NCI-H446 (cell line): ENCODE measurements at regions not wholly inside any gene's neighbourhood (a gene's known extent, or its start where the extent isn't known, plus 50 kb on each side); places are given as distances from the start of the nearest gene placed in this dataset.
"Not testable (repeated sequence)": the region's sequence is repeated elsewhere in the genome, so short reads cannot be mapped to it uniquely, and the experiment has no call there.

Experiments
- DNase-seq, 2 experiments: peaks; one replicate each; lab custom pipeline; 2025; lab: John Stamatoyannopoulos, UW

DNA sequence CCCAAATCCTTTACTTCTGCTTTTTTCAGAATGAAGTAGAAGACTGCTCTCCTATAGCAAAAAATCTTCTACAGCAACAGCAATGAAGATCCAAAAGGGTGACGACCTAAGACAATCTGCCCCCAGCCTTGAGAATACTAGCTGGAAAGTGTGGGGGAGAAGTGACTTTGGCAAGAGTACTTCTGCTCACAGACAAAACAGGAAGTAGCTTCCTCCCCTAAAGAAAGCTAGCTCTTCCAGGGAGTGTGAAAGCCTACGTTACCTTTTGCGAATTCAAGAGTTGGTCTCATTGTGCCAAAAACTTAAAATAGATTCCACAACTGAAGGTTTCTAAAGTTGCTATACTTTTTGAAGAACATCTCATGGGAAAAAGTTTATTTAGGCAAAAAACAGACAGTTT lies 1069.2 kb upstream of the CHAC2 start:
- DNase-seq = no peak

DNA sequence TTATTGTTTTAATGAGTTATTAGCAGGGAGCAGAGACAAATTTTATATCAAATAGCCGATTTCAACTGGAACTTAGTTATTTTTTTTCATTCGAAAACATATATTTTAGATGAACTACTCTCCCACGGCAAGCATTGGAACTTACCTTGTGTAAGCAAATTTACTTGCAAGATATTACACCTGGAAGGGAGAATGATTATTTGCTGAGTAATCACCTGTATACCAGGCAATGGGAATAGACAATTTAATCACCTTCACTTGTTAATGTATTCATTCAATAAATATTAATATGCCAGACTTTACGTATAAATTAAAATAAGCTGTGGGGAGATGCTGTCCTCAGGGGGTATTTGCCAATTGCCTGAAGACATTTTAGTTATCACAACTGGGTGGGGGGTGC lies 1069.9 kb upstream of the CHAC2 start:
- no peak for DNase-seq

DNA sequence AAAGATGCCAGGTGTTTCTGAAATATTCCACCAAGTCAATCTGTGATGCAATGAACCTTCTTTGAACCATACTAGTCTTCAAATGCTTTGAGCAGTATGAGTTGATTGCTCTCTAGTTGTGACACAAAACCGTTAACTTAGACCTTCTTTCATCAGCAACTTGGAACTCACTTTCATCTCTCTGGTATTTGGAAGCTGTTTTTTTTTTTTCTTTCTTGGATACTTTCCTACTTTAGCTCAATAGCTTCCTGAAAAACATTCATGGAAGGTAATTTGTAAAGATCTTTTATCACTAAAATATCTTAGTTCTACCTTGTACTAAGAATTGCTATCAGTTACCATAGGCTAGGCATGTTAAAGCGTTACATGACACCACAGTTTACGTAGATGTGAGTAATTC lies 1071.9 kb upstream of the CHAC2 start:
- DNase-seq = no peak

DNA sequence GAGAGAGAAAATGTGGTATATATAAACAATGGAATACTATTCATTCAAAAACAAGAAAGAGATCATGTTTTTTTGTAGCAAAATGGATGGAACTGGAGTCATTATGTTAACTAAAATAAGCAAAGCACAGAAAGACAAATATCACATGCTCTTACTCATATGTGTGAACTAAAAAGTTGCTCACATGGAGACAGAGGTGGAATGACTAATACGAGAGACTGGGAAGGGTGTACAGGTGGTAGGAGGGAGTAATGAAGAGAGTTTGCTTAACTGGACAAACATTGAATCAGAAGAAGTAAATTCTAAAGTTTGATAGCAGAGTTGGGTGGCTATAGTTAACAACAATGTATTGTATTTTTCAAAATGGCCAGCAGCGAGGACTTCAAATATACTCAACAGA lies 1080.7 kb upstream of the CHAC2 start:
- DNase-seq = no peak

DNA sequence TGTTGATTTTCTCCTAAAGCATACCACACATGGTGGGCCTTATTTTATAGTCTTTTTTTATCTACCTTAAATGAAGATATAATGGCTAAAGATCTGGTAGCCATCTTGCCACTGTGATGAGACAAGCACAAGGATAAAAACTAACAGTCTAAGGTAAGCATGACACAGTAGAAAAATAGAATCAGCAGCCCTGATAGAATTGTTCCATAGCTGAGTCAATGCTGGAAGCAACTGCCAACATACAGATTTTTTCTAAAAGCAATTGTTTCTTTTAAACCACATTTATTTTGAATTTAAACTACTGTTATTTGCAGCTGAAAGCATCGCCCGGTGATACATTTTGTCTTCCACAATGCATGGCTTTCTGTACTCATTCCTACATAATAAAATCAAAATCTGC lies 1091.5 kb upstream of the CHAC2 start:
- DNase-seq = no peak

DNA sequence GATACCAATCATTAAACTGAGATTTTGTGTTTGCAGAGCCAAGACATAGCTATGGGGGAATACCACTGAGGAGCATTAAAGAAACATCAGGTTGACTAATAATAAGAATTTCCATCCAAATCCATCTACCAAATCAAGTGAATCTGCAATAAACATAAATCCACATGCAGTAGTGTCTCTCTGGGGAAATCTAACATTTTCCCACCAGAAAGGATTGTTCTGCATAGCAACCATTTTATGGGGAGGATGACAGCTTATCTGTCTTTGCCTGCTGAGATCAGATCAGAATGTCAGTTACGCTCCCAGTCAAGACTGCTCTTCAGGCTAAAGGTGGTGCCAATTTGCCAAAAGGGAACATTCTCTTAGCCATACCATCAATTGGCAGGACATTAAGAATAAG lies 1098.9 kb upstream of the CHAC2 start:
- no peak for DNase-seq

DNA sequence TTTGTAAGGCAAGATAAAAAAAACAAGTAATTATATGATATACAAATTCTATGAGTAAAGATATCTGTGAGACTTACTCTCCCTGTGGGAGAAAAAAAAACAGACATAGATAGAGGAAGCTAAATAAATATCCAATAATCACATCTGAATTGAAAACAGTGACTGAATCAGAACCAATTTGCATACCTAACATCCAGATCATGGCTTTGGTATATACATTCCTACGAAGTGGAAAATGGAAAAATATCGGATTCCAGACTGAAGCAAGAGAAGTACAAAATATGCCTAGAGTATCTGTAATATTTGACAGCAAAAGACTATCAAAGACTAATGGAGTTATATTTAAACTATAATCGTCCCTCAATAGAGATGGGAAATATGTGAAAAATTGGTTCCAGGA lies 1108.1 kb upstream of the CHAC2 start:
- no peak for DNase-seq

DNA sequence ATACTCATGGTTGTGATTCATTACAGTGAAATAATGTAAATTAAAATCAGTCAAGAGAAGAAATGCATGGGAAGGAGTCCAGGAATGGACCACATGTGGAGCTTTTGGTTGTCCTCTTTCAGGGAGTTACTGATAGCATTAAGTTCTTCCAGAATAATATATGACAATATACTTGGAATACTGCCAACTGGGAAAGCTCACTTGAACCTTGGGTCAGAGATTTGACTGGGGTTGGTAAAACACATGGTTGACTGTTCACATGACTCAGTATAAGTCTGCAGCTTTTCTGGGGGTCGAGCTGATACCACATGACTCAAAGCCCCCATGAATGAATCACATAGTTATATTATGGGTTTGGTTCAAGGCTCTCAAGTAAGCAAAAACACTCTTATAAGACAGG lies 1109.0 kb upstream of the CHAC2 start:
- DNase-seq = no peak

DNA sequence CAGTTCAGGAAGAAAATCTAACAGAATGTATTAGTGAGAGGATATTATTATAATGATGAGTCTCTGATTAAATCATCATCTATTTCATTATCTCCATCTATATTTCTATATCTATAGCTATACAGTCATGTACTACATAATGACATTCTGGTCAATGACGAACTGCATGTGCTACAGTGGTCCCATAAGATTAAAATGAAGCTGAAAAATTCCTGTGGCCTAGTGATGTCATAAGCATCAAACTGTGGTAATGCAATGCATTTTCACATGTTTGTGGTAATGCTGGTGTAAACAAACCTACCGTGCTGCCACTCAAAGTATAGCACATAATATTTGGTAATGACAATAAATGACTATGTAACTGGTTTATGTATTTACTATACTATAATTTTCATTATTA lies 1127.9 kb upstream of the CHAC2 start:
- no peak for DNase-seq

DNA sequence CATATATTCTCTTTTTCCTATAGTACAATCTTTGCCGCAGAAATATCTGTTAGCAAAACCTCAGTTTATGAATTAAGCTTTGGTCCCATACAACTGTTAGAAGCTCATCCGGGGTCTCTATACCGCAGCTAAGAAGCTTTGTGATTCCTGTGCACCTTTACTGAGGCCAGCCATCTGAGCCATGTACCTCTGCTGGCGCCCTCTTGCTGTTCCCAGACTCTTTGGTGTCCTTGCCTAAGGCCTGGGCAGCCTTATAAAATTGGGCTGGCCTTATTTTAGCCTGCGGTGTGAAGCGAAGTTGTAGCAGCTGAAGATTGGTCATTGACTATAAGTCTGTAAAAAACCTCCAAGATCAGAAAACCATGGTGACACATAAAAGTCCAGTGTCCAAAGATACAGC lies 1135.1 kb upstream of the CHAC2 start:
- DNase-seq = no peak

DNA sequence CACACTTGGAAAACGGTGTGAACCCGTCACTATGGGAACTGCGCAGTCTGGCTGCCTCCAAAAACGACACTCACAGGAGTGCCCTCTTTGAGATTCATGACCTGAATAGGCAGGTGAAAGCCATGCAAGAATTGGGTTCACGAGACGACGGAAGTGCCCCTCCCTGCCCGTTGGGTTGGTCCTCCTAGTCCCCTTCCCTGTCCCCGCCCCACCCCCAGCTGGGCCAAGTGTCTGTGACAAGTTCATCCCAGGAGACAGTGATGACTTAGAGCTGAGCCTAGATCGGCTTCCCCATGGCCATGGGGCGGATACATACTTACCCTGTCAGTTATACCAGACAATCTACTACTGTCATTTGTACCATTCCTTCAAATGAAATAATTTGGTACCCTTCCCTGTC lies 1137.7 kb upstream of the CHAC2 start:
- no peak for DNase-seq

DNA sequence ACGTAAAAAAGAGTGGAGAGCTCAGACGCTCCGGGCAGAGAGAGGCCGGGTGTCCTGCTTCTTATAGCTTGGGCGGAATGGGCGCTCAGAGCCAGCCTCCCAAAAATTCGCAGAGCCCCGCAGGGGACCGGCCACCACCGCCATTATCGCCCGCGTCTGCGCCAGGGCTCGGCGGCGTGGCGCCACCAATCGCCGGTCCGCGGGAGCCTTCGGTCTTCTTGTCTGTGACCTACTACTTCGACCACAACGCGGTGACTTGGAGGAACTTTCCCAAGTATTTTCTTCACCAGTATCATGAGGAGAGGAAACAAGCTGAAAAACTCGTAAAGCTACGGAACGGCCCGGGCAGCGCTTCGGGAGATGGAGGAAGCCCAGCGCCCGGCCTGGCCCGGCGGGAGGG lies 1138.1 kb upstream of the CHAC2 start:
- DNase-seq = no peak

DNA sequence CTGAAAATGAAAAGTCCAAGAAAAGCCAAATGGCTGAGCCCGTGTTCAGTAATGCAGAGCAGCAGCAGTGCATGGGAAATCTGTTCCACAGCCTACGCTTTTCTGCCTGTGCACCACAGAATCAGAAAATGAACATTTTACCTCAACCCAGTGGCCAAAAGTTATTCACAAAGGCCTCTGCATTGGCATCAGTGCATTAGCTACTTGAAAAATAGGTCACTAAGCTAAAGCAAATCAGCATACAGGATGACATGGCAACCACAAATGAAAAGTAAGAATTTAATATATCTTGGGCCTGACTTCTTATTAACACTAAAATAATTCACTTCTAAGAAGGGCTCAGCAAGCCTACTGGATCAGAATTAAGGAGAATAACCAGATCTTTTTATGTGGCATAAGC lies 1145.3 kb upstream of the CHAC2 start:
- DNase-seq = no peak

DNA sequence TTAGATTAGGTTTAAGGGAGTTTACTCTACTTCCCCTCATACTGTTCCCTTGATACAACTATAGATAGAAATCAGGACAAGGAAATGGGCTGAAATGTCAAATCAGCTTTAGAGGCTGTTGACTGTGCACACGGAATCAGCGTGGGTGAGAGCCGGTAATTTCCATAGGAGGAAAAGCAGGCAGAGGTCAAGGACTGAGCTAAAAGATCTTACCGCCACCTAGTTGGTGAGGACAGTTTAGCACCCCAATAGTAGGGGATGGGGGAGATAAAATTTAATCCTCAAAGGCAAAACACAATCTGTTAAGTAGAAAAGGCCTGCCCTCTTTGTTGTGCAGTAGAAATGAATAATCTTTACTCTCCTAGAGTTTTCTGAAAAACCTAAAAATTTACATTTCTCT lies 1154.5 kb upstream of the CHAC2 start:
- DNase-seq = peak in 1 of 2 experiments; percentile 4

DNA sequence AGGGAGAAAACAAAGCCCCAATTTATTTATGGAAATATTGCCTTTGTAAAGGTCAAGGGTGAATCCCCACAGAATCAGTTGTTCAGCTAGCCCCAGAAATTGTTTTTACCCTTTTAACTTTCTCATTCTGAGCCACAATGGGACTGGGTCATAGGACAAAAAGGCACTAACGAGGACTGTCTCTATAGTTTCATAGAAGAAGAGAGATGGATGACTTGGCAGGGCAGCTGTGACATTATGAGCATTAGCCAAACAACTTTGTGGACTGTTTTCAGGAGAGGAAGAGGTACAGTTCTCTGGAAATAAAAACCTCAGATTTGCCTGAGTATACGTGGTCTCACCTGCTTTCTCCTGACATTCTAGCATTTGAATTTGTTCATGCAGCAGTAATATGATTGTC lies 1155.8 kb upstream of the CHAC2 start:
- no peak for DNase-seq

DNA sequence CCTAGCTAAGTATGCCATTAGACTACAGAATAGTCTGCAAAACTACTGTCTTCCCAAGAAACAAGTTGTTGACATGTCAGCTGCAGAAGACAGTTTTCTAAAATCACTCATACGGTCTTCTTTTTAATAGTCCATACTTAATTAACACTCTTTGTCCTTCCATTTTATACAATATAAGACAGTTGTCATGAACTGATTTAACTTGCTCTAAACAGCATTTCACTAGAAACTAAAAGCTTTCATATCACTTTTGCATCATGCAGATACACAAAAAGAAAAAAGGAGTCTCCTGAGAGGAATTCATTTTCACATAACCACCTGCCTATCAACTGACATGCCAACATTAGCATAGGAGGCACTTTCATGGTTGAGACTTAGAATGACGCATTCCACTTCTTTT lies 1159.6 kb upstream of the CHAC2 start:
- no peak for DNase-seq

DNA sequence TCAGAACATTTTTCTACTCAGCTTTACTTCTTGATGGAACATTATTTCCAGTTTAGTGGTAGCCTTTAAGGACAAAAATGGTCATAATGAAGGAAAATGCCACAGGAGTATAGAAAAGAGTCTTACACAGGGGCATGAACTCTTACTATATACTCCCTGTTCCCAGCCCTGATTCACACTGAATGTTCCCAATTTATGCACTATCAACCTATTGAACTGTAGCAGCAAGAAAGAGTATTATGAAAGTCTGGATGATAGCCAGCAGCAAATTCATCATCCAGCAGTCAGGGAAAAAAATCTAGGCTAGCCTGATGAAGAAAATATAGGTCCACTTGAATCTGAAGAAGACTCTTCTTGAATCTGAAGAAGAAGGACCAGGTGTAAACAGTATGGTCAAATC lies 1170.3 kb upstream of the CHAC2 start:
- DNase-seq = peak in 1 of 2 experiments; percentile 17

DNA sequence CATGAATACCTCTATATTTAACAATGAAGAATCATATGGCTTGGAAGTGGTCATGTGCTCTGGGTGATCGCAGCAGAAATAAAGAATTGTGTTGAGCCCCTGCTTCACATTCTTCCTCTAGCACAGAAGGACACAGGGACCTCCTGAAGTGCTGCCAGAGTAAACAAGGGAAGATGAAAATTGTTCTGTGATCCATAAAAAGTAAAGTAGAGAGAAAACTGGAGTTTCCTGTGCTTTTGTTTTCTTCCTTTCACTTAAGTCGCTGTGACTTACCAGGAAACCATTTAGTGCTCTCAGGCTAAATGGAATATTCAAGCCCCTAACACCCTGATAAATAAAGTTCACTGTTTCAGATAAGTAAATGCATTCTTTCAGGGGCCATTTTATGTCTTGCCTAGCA lies 1173.6 kb upstream of the CHAC2 start:
- peak in 1 of 2 experiments; percentile 9 for DNase-seq

DNA sequence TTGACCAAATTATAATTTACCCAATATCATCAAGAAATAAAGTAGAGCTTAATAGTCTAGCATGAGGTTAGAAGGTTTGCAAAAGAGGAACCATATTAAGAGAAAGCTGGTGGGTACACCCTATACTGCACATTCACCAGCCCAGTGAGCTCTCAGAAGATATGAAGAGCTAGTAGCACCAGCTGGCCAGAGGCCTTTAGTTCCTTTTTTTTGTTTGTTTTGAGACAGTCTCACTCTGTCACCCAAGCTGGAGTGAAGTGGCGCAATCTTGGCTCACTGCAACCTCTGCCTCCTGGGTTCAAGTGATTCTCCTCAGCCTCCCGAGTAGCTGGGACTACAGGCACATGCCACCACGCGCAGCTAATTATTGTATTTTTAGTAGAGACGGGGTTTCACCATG lies 1183.5 kb upstream of the CHAC2 start:
- not testable (repeated sequence) for DNase-seq

DNA sequence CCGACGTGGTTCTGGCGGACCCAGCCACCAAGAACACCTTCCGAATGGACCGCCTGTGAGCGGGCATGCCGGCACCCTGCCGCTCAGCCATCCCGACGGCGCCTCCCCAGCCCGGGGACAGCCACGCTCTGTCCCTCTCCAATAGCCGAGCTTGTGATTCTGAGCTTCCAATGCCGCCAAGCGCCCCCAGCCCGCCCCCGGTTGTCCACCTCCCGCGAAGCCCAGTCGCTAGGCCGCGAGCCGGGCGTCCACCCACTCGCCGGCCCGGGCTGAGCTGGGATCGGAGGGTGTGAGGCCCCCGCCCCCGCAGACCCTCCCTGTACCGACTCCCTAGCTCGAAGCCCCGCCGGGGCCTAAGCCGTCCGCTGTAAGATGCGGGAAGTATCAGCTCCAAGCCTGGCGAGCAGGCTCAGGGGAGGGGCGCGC lies 1195.1 kb upstream of the CHAC2 start:
- no peak for DNase-seq

DNA sequence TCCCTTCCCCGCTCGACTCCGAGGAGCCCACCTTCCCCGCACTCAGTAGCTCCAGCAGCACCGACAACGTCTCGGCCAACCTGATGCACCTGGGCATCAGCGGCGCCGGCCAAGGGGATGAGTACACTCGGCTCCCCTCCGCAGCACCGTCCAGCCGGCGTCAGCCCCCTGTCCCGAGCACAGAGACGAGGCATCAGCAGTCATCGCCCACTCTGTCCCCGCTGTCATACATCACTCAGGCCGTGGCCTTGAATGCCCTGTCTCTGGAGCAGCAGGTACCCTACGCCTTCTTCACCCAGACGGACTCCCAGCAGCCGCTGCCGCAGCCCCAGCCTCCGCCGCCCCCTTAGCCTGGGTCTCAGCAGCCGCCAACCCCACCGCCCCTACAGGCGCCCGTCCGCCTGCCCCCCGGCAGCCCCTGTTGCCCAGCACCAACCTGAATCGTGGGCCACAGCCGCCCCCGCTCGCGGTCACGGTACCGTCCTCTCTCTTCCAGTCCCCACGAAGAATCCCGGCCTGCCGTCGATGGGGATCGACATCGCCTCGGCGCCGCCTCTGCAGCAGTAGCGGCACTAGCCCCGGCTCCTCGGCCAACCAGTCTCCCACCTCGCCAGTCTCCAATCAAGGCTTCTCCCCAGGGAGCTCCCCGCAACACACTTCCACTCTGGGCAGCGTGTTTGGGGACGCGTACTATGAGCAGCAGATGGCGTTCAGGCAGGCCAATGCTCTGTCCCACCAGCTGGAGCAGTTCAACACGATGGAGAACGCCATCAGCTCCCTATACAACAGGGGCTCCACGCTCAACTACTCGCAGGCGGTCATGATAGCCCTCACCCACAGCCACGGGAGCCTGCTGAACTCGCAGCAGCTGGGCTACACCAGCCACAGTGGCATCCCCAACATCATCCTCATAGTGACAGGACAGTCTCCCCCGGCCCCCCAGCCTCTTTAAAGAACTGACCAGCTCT lies 1195.9 kb upstream of the CHAC2 start:
- DNase-seq = no peak

DNA sequence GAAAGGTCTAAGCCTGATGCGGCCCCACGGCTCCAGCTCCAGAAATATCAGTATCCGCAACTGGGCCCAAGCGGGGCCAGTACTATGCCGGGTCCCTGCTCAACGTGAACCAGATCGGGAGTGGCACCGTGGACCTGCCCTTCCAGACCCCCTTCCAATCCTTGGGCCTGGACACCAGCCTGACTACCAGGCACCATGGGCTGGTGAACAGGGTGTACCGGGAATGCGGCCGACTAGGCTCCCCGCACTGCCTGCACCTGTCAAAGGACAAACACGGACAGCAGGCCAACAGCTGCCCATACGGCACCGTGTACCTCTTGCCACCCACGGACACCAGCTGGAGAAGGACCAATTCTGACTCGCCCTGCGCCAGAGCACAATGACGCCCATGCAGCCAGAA lies 1196.9 kb upstream of the CHAC2 start:
- DNase-seq = no peak

DNA sequence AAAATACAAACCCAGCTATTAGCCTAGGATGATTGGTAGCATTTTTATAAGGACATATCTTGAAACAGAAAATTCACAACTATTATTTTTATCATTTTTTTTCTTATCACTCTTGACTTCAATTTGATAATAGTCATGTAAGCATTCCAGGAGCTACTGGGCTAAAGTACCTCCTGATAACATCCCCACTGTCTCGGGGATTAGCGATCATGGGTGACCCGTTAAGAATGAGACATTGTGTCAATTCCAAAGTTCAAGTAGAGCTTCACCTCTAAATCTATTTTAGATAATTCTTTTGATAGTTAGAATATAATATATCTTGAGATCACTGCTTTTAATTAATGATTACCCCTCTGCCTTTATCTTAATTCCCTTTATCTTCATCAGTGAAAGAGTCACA lies 1204.5 kb upstream of the CHAC2 start:
- no peak for DNase-seq

DNA sequence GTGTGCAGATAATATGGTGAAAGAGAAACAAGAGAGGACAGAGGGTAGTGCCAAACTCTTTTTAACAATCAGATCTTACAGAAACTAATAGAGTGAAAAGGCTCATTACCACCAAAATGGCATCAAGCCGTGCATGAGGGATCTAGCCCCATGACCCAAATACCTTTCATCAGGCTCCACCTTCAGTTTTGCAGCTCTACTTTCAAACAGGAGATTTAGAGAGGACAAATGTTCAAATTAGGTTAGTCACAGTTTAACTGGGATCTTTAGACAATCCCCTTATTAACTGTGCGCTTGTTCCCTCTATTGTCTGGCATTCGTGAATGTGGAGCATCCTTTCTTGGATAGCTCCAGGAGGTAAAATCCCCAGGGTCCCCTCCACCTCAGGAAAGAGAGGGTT lies 1209.3 kb upstream of the CHAC2 start:
- no peak for DNase-seq
